HUES48 (cell line): ENCODE measurements at regions not wholly inside any gene's neighbourhood (a gene's known extent, or its start where the extent isn't known, plus 50 kb on each side); places are given as distances from the start of the nearest gene placed in this dataset.

Experiments
- H3K27ac ChIP-seq: one replicate; pipeline ENCODE4 v1.7.0; 2013; ENCODE audit warnings: low read depth, low read length, inconsistent platforms
- H3K27me3 ChIP-seq: 2 replicates; pipeline ENCODE4 v1.6.1; 2013; ENCODE audit warnings: mild to moderate bottlenecking, low read length; ENCODE audit not compliant: control insufficient read depth, insufficient read depth
- H3K36me3 ChIP-seq: 2 replicates; pipeline ENCODE4 v1.6.1; 2013; ENCODE audit warnings: low read length; ENCODE audit not compliant: control insufficient read depth, insufficient read depth
- H3K4me1 ChIP-seq: 2 replicates; pipeline ENCODE4 v1.6.1; 2013; ENCODE audit warnings: mild to moderate bottlenecking, low read length; ENCODE audit not compliant: control insufficient read depth, insufficient read depth
- H3K4me3 ChIP-seq: 2 replicates; pipeline ENCODE4 v1.5.1; 2013; ENCODE audit warnings: mild to moderate bottlenecking, low read depth, low read length
- H3K9ac ChIP-seq: 2 replicates; pipeline ENCODE4 v1.6.1; 2013; ENCODE audit warnings: mild to moderate bottlenecking, low read depth, low read length, moderate library complexity
- H3K9me3 ChIP-seq: 2 replicates; pipeline ENCODE4 v1.6.1; 2013; ENCODE audit warnings: low read length; ENCODE audit not compliant: control insufficient read depth, insufficient read depth

DNA sequence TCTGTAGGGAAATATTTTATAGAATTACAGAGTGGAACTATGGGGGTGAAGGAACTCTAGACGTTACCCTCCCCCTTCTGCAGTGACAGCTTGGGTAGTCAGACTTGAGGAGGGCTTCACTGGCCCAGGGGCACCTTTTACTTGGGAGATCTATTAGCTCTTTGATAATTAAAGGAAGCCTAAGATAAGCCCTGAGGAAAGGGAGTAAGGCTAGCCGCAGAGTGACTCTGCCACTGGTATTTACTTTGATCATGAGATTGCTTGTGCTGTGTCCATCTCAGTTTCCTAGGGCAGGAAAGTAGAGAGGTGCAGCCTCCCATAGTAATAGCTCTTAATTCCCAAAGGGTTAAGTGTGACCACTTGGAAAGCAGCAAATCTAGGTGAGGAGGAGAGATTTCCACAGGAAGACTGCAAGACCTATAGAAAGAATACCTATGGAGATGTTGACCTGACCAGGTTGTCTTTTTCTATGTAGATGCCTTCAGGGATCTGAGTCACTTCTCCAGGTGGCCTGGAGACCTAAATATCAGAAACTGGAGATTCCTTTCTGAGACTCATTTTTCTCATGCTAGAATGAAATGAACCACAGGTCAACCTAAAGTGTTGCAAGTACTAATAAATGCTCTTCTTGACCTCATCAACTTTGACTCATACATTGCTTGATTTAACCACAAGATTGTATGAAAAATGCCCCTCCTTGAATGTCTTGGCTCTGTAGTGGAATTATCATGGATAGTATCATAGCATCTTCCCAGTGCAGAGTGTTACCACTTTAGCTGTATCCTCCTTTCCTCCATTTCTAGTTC is 447.3 kb upstream of the GHITM start:
- no peaks in the 10 kb centered on the region for H3K9me3 ChIP-seq
- no peak overlapping the region for H3K4me3 ChIP-seq
- no peaks in the 10 kb centered on the region for H3K36me3 ChIP-seq
- no peak overlapping the region for H3K27ac ChIP-seq
- 0 out of 2 replicates have a peak, but pooled peaks cover 6% of the 10 kb centered on the region for H3K4me1 ChIP-seq
- H3K9ac ChIP-seq = no peak overlapping the region
- H3K27me3 ChIP-seq = no peaks in the 10 kb centered on the region

DNA sequence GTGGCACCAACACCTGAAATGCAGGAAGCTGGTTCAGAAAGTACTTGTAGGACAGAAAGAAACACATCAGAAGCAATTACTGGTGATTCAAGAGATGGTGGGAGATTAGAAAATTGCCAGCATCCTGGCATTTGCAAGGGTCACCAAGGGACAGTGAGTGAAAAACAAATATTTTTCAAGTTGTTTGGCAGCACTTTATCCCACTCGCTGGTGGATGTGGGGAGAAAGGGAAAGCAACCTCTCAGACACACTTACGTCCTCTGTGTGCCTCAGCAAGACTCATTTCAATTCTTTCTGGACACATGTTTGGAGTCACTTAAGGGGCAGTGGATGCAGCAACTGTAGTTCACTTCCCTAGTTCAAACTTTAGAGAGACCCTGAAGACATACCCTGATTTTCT is 440.4 kb upstream of the GHITM start:
- no peak overlapping the region for H3K27ac ChIP-seq
- no peak overlapping the region for H3K4me3 ChIP-seq
- no peaks in the 10 kb centered on the region for H3K27me3 ChIP-seq
- no peaks in the 10 kb centered on the region for H3K9me3 ChIP-seq
- 0 out of 2 replicates have a peak, but pooled peaks cover 6% of the 10 kb centered on the region for H3K4me1 ChIP-seq
- no peak overlapping the region for H3K9ac ChIP-seq
- no peaks in the 10 kb centered on the region for H3K36me3 ChIP-seq

DNA sequence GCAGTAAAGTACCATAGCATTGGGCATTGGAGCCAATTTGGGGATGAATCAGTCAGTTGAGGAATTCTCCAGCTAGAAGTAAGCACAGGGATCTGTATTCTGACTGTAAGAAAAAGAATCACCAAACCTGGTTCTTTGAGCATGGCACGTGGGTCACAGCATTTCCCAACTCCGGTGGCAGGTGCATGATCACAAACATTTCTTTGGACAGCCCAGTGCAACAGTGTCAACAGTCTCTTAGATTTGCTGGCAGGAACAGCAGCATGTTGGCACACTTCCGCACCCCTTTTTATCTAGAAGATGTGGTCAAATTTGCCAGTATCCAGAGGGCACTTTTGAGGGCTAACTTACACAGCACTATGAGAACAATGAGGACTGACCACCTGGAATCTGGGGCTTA is 437.5 kb upstream of the GHITM start:
- Histone ChIP-seq H3K9ac (no peak overlapping the region), H3K4me3 (no peak overlapping the region), H3K27ac (no peak overlapping the region), H3K36me3 (no peaks in the 10 kb centered on the region), H3K9me3 (no peaks in the 10 kb centered on the region), H3K27me3 (no peaks in the 10 kb centered on the region), H3K4me1 (no peaks in the 10 kb centered on the region)

DNA sequence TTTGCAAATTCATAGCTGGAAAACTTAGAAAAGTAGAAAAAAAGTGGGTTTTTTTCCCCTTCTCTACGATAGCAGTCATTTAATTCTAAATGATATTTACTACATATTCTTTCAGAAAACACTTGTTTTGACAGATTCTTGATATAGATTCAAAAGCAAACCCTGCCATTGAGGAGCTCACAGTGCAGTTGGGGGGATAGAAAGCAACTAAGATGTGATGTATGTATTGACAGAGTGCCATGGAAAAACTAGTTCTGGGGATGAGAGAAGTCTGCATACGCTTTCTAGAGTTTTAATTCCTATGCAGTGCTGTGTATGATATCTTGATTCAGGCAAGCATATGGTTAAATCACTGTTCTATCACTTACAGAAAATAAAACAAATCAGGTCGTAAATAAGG is 436.6 kb upstream of the GHITM start:
- no peak overlapping the region for H3K4me3 ChIP-seq
- H3K27me3 ChIP-seq = no peaks in the 10 kb centered on the region
- no peaks in the 10 kb centered on the region for H3K9me3 ChIP-seq
- no peak overlapping the region for H3K27ac ChIP-seq
- no peak overlapping the region for H3K9ac ChIP-seq
- H3K36me3 ChIP-seq = no peaks in the 10 kb centered on the region
- H3K4me1 ChIP-seq = no peaks in the 10 kb centered on the region

DNA sequence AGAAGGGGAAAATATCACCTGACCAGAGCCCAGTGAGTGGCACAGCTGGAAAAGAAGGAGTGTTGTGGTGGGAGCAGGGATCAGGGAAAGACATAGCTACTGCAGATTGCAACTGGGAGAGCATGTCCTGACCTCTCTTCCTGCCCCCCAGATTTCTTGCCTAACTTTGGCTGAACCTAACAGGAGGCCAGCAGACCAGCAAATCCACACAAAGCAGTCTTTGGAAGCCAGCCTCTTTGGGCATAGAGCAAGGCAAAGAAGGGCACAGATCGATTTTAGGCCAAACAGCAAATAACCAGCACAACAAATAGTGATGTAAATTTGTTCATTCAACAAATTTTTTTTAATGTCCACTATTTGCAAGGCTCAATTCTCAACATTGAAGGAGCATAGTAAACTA is 433.2 kb upstream of the GHITM start:
- no peaks in the 10 kb centered on the region for H3K36me3 ChIP-seq
- no peak overlapping the region for H3K4me3 ChIP-seq
- no peak overlapping the region for H3K27ac ChIP-seq
- no peaks in the 10 kb centered on the region for H3K4me1 ChIP-seq
- H3K9me3 ChIP-seq = no peaks in the 10 kb centered on the region
- H3K27me3 ChIP-seq = no peaks in the 10 kb centered on the region
- no peak overlapping the region for H3K9ac ChIP-seq

DNA sequence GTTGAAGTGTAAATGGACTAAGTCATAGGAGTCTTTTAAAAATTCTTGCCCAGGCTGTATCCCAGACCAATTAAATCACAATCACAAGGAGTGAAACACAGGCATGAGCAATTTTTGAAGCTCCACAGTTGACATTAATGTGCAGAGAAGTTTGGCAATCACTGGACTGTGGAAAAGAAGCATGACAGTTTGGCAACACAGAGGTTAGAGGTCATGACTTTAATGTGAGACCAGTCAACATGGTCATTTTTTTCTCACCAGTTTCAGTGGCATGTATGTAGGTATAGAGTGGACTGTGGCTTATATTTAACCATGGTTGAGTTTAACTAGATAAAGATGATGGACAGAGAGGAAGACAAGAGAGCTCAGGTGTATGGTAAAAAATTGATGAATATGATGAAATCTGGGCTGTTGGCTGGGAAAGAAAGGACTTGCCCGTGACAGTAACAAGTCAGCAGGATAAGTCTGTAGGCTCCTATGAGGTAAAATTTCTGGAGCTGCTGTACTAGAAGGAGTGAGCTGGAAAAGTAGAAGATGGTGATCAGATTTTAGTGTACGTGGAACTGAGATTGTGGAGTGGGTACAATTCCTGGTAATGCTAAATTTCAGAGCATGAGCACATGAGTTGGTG is 432.2 kb upstream of the GHITM start:
- H3K4me3 ChIP-seq = no peak overlapping the region
- no peaks in the 10 kb centered on the region for H3K4me1 ChIP-seq
- H3K36me3 ChIP-seq = no peaks in the 10 kb centered on the region
- no peaks in the 10 kb centered on the region for H3K9me3 ChIP-seq
- H3K27me3 ChIP-seq = no peaks in the 10 kb centered on the region
- H3K9ac ChIP-seq = no peak overlapping the region
- no peak overlapping the region for H3K27ac ChIP-seq

DNA sequence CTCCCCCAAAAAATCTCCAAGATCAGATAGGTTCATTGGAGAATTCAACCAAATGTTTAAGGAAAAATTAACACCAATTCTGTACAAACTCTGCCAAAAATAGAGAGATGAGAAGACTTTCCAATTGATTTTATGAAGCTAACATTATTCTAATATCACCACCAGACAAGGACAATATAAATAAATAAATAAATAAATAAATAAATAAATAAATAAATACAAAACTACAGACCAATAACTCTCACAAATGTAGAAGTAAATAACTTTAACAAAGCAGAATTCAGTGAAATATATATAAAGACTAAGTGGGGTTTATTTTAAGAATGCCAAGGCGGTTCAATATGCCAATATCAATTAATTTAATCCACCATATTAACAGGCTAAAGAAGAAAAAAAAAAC is 425.9 kb upstream of the GHITM start:
- no peak overlapping the region for H3K27ac ChIP-seq
- no peaks in the 10 kb centered on the region for H3K4me1 ChIP-seq
- H3K27me3 ChIP-seq = no peaks in the 10 kb centered on the region
- no peaks in the 10 kb centered on the region for H3K36me3 ChIP-seq
- H3K4me3 ChIP-seq = no peak overlapping the region
- H3K9ac ChIP-seq = no peak overlapping the region
- no peaks in the 10 kb centered on the region; the same call in 1 of the 2 replicates for H3K9me3 ChIP-seq

DNA sequence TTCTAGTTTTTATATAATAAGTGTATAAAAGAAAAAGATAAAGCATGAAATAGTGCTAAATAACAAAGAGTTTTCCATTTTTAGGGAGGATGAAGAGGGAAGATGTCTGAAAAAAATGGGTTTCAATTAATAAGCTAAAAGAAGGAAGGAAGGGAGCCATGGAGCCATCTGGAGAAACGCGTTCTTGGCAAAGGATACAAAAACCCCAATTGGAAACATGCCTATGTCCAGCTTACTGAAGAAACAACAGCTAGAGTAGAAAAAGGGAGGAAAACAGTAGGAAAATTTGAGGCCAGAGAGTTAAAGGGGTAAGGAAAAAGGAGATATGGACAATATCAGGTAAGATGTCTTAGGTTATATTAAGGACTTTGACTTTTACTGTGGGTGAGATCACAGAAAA is 416.2 kb upstream of the GHITM start:
- Histone ChIP-seq H3K9me3 (no peaks in the 10 kb centered on the region), H3K4me3 (no peak overlapping the region), H3K27ac (no peak overlapping the region), H3K4me1 (no peaks in the 10 kb centered on the region), H3K36me3 (no peaks in the 10 kb centered on the region), H3K27me3 (0 out of 2 replicates have a peak, but pooled peaks cover 3% of the 10 kb centered on the region), H3K9ac (no peak overlapping the region)

DNA sequence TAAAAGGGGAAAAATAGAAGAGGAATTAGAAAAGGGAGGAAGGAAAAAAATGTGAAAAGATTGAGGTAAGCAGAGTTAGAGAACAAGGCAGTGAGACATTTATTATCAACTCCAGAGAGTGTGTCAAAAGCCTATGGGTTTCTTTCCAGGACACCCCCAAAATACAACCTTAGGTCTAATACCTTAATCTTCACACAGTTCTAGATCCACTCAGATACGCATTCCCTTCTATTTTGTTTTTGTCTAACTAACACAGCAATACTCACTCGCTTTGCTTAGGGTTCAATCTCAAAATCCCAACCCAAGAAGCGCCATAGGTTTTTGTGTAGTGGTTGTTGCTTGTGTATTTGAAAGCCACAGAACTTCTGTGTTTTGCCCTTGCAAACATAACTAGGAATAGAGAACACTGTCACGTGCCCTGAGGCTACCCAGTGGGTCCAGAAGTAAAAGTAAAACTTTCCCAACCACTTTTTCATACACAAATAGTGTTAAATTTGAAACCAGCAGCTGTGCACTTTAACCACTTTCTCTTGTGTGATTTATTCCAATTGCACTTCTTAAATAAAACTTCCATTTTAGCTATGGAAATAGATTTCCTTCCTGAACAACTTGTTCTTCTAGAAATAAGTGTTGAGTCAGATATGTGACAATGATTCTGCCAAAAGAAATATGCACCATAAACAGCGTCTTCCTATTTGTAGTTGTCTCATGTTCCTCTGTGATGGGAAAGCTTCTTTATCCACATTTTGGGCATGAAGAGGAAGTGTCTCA is 414.7 kb upstream of the GHITM start:
- Histone ChIP-seq H3K36me3 (no peaks in the 10 kb centered on the region), H3K4me3 (no peak overlapping the region), H3K27ac (no peak overlapping the region), H3K27me3 (0 out of 2 replicates have a peak, but pooled peaks cover 3% of the 10 kb centered on the region), H3K4me1 (no peaks in the 10 kb centered on the region), H3K9ac (no peak overlapping the region), H3K9me3 (no peaks in the 10 kb centered on the region)

DNA sequence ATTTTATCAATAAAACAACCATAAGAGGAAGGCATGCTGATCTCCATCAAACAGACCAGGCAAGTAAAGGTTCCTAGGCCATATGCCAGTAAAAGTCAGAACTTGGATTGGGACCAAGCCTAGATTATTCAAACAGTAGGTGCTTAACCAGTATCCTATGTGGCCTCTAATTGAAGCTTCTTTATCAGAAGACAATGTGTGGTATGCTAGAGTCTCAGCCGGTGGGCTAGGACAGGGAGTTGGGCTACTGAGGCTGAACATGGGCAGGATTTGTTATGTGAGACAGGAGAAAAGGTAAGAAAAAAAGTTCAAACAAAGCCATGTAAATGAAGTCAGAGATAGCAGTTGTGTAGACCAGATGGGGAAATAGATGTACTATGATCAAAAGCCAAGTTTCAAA is 413.7 kb upstream of the GHITM start:
- no peak overlapping the region for H3K27ac ChIP-seq
- H3K27me3 ChIP-seq = 0 out of 2 replicates have a peak, but pooled peaks cover 3% of the 10 kb centered on the region
- H3K4me3 ChIP-seq = no peak overlapping the region
- H3K4me1 ChIP-seq = no peaks in the 10 kb centered on the region
- no peaks in the 10 kb centered on the region for H3K9me3 ChIP-seq
- no peaks in the 10 kb centered on the region for H3K36me3 ChIP-seq
- H3K9ac ChIP-seq = no peak overlapping the region

DNA sequence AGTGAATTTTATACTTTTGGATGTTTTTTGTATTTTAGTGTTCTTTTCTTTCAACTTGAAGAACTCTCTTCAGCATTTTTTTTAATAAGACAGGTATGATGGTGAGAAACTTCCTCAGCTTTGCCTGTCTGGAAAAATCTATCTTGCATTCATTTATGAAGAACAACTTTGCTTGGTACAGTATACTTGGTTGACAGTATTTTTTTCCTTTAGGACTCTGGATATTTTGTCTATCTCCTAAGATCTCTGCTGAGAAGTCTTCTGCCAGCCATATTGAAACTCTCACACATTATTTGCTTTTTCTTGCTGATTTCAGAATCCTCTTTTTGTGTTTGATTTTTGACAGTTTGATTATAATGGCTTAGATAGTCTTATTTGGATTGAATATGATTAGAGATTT is 405.0 kb upstream of the GHITM start:
- H3K4me1 ChIP-seq = no peaks in the 10 kb centered on the region
- peaks cover 4% of the 10 kb centered on the region; the same call in 1 of the 2 replicates for H3K9me3 ChIP-seq
- H3K27ac ChIP-seq = no peak overlapping the region
- H3K36me3 ChIP-seq = no peaks in the 10 kb centered on the region
- no peak overlapping the region for H3K4me3 ChIP-seq
- no peak overlapping the region for H3K9ac ChIP-seq
- H3K27me3 ChIP-seq = no peaks in the 10 kb centered on the region
